Activated CD8-positive, alpha-beta memory T cell treated with anti-CD3 and anti-CD28 coated beads for 24 hours (primary cell): ENCODE measurements at regions not wholly inside any gene's neighbourhood (a gene's known extent, or its start where the extent isn't known, plus 50 kb on each side); places are given as distances from the start of the nearest gene placed in this dataset.

ENCODE experiments used
- DNase-seq: peaks from one replicate; pipeline ENCODE4 v3.0.0-alpha.2; 2020

DNA sequence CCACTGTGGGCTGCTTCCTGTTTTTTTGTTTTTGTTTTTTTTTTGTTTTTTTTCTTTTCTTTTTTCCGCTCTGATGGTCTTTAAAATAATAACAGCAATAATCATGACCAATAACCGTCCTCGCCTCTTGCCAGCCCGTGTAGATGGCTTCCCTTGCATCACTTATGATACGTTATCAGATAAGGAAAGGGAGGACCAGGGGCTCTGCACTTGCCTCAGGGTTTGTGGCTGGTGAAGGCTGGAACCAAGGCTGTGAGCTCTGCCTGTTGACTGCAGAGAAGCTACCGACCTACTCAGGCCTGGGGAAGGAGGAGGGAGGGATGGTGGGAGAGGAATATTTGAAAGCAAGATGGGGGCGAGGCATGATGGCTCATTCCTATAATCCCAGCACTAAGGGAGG lies 114.0 kb upstream of the SDK2 start:
- no peak for DNase-seq

DNA sequence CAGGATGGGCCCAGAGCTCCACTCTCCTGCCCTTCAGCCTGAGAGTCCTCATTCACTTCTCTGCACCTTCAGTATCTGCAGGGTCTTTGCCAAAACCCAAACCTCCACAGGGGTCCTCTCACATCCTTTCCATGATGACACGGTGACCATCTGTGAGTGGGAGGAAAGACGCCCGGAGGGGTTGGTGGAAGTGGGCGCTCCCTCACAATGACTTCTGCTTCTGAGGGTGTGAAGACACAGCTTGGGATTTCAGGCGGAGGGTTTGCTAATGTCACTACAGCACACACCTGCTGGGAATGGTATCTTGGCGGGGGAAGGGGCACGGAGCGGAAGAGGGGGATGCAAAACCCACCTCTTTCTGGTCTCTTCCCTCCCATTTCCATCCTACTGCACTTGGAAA lies 115.1 kb upstream of the SDK2 start:
- DNase-seq, result no peak

DNA sequence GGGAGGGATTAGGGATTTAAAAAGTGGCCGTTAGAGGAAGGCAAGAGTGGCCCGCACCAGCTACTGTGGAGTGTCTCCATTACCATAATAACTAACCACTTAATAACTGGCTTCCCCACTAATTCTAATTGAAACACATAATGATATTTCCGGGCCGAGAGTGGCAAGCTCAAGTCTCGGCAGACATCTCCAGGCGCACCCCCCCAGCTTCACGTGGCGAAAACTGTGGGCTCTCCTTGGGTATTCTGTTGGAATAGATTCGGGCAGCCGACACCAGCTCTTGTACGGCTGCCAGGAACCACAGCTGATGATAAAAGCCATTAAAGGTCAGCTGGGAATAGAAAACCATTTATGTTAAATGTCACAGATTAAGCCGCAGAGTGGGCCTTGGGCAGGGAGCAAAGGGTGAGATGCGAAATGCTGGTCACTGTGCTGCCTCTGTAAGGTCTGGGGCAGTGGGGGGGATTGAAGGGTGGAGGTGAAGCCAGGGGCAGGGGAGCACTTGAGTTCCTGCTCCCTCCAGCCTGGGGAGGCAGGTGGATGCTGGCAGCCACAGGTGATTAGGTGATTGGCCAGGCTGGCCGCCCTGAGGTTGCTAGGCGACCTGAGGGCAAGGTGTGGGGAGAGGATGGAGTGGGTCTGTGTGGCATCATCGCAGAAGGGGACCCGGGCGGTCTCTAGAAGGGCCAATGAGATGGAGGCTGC lies 115.6 kb upstream of the SDK2 start:
- DNase-seq, result no peak

DNA sequence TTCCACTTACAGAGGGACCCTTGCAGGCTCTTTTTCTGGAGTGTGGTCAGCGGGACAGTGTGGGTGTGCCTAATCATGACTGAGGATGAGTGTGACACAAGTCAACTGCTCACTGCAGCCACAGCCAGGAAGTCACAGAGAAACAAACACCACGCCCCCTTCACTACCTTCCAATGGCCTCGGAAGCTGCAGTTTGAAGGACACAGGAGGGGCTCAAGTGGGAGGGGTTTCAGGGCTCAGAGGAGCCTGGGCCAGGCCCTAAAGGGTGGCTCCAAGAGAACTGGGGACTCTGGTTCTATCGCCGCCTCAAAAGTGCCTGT lies 116.2 kb upstream of the SDK2 start:
- DNase-seq, result no peak

DNA sequence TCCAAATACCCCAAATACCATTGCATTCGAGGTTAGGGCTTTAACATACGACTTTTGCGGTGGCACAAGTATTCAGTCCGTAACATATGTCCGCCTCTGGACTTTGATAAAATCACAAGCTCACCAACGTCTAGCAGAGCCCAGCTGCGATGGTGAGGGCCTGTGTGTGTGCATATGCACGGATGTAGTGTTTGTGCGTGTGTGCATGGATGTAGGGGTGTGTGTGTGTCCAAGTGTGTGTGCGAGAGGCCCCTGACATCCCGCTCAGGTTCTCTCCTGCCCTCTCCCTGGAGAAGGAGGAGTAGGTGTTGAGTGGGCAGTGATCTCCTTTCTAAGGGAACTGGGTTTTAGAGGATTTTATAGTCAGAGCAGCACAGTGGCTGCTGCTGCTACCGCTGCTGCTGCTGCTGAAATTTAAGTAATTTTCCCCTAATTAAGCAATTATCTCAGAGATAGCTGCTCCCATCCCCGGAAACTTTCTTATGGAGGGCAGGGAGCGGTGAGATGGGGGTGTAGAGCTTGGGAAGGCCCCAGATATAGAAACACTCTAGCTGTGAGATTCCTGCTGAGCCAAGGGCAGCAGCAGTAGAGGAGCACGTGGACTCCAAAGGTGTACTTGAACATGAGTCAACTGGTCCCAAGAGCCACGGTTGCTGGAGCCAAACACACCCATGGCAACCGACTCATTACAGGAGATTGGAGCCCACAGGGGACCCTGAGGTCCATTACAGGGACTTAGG lies 121.7 kb upstream of the SDK2 start:
- DNase-seq, result no peak

DNA sequence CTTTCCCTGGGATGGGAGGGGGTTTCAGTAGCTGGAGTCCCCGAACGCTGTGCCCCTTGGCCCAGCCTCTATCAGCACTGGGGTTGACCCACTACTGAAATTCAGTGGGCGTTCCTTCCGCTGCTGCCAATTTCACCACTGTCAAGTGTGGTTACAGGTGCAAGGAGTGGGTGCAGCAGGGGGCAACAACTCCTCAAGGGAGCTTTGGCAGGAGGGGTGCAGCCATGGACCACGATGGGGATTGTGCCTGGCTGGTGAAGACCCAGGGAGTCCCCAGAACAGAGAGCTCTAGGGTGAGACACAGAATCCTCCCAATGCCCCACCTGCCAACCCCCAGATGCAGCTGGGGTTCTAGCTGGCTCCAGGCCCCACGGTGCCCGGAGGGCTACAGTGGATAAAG lies 123.5 kb upstream of the SDK2 start:
- no peak for DNase-seq

DNA sequence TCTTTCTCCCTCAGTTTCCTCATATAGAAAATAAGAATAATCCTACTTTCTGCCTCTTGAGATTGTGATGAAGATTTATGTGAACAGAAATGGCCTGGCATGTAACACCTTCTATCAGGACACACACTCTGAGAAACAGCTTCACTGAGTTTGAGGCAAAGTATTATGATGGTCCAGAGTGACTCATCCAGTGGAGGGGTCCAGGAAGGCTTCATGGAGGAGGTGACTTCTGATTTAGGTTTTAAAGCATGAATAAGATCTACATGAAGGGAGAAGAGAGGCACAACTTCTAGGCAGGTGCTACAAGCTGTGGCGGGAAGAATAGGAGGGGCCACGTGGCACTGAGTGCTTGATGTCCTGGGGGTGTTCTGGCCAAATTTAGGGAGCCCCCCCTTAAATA lies 124.4 kb upstream of the SDK2 start:
- DNase-seq, result no peak

DNA sequence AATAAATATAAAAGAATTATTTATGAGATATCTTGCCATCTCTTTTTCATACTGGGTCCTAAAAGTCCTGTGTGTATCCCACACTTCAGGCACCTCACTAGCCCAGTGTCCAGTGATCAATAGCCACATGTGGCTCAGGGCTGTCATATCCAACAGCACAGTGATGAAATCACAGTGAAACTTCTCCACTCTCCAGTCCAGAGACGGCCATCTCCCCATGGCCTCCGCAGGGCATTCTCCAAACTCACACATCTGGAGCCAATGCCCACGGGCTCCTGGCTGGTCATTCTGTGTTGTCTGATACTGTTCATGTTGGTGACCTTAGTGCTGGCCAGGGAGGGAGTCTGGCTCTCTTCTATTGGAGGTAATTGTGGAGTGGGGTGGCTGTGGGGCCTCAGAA lies 125.2 kb upstream of the SDK2 start:
- DNase-seq, result no peak

DNA sequence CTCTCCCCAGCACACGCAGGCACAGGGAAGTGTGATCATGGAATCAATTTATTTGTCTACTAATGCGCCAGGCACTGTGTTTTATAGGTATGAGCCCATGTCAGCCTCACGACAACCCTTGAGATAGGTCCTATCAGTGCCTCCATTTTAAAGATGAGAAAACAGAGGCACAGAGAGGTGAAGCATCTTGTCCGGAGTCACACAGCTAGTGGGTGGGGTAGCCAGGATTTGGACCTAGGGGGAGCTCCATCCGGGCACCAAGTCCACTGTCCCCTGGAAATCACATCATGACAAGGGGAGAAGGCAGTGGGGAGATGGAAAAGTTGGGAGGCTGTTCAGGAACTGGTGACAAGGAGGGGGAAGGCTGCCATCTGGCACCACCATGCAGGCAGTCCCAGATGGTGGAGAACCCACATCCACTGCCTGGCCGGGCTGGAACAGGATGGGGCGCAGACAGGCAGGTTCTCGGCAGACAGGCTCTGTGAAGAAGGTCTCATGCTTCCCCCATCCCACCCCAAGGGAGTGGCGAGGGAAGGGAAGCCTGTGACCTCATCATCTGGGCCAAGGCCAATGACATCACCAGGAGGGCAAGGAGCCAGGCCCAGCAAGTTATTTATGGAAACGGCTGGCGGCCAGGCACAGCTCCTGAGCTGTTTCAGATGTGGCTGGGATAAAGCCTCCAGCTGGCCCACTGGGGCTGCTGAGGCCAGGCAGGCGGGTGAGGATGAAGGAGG lies 126.0 kb upstream of the SDK2 start:
- no peak for DNase-seq

DNA sequence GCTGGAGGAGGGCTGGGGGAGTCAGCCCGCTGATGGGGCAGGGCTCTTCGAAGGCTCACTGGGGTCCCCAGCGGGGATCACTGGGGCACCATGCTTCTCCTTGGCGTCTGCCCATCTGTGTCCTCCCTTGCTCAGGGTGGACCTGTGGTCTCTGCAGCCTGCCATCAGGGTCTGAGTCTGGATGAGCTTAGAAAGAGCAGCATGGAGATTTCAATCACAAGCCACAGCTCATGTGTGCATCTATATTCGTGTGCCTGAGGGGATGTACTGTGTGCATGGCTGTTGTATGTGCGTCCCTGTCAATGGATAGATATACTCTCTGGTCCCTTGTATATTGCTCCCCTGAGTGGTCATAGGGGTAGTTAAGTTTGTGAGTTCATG lies 126.6 kb upstream of the SDK2 start:
- DNase-seq, result no peak

DNA sequence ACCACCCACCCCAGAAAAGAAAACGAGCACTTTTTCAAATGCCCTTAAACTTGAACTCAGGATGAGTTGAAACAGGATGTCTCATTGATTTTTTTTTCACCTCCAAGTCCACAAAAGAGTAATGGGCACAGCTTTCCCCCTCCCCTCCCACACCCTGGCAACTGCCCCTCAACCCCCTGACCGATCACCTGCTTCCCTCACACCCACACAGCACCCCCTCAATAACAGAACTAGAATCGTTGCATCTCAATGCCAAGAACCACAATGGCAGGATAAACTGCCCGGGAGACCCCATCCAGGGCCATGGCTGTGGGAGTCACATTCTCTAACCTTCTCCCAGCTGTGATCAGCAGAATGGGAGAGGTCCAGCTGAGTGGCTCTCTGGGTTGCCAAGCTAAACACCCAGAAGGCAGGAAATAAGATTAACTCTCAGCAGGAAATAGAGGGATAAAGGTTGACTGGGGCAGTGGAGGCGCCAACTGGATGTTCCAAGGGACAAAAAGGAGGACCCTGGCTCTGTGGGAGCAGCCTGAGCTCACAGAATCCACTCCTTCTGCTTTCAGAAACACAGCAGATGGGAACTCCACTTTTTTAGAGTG lies 128.0 kb upstream of the SDK2 start:
- no peak for DNase-seq

DNA sequence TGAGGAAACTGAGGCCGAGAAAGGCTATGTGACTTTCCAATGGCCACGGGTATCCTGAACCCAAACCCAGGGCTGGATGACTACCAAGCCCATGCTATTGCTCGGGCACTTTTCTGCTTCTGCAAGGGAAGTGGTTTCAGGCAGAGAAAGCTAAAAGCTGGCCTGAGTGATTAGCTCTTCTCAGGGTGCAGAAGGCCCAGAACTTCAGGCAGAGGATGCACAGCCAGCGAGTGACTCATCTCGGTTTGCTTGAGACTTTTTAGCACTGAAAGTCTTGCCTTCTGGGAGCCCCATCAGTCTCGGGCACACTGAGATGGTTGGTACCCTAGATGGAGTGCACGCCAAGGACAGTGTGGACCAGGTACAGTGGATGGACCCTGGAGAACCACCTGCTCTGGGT lies 129.5 kb upstream of the SDK2 start:
- DNase-seq, result no peak

DNA sequence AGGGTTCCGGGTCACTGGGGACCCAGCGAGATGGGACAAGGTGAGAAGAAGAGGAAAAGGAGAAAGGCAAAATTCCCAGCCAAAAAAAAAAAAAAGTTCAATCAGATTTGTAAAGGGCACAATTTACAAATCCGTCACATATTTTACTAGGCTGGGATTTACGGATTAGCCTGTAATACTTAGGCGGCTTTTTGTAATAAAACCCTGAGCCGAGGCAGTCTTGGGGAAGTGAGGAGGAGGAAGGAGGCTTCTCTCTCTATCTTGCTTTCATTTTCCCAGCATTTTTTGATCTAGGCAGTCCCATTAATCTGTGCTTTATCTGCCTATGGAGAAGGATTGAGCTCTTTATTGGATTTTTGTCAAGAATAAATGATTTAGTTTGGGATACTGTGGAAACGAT lies 130.6 kb upstream of the SDK2 start:
- DNase-seq, result no peak

DNA sequence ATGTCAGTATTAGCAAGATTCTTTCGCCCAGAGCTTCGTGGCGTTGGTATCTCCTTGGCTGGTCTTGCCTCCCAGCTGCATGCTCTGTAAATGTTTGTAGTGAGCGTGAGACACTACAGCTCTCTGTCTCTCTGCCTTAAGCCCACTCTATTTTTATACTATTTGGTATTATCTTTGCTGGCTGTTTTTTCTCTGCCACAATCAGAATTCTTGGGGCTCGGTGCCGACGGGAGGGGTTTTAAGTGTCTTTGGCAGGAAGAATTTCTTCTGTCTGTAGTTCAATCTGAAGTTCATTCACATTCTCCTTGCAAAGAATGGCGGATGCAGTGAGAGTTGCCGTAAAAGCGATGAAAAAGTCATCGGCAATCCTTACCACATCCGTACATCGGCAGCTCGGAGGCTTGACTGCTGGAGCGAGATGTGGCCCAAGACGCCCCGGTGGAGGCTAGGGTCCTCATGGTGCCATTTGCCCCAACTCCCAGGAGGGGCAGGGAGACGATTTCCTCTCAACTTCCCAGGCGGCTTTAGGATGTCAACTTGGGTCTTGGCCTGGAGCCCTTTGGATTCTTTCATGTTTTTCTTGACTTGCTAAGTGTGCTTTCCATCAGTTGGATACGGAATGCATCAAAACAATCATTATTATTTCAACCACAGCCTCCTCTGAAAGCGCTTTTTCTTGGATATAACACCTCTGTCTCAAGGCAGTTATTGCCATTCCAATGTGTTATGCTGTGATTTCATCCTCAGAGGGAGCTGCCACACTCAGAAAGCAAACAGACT lies 132.3 kb upstream of the SDK2 start:
- no peak for DNase-seq

DNA sequence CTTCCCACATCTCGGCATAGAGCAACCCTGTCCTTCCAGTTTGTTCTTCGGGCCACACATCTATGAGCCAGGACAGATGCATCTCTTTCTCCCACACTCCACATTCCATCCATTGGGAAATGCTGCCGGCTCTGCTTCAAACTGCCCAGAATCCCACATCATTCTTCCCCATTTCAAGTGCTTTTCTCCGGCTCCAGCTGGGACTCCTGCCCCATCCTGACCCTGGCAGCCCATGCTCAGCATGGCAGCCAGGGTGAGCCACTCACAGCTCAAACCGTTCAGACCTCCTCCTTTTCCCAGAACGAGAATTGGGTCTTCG lies 132.8 kb upstream of the SDK2 start:
- no peak for DNase-seq

DNA sequence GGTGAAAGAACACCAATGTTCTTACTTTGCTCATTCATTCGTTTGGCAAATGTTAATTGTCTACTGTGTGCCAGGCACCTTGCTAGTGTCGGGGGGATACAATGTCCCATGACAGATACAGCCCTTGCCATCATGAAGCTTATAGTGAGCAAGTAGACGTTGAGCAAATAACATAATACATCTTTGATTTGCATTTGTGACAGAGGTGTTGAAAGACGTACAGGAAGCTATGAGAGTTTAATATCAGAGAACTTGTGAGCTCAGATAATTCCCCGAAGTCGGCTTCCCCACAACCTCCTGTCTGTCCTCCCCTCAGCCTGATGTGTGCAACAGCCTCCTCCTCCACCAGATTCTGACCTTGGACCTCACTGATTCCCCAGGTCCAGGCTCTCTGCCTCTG lies 138.0 kb upstream of the SDK2 start:
- no peak for DNase-seq

DNA sequence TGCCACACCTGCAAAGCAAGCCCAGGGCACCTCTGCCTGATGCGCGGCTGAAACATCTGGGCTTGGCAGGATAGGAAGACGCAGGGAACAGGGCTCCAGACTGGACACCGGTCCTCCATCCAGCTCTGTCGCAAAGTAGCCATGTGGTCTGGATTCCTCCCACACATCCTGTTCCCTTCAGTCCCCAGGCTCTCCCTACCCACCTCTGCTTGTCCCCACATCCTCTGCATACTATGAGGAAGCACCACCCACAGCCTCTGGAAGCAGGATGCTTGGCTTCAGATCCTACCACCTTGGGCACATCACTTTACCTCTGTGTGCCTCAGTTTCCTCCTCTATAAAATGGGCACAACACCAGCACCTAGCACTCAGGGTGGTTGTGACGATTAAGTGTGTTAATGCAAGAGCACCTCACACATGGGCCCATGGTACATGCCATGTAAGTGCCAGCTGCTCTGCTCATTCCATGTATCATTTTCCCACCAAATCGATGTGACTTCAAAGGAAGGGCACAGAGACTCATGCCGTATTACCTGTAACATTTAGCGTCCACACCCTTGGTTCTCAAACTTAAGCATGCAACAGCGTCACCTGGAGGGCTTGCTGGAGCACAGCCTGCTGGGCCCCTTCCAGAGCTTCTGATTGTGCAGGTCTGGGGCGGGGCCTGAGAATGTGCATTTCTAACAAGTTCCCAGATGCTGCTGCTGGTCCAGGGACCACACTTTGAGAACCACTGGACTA lies 138.6 kb upstream of the SDK2 start:
- DNase-seq, result no peak

DNA sequence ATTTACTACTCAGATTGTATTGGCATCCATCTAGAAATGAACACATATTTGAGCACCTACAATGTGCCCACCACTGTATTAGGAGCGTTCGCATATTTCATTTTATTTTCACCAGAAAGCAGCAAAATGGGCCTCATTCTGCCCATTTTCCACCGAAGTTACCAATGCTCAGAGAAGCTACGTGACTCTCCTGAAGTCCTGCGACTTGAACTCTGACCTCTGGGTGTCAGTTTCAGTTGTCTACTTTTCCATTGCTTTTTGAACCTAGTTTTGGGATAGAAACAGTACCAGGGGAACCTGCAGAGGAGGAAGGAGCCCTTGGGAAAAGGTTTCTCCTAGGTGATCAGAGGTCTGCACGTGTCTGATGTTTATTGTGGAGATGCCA lies 139.1 kb upstream of the SDK2 start:
- DNase-seq, result no peak

DNA sequence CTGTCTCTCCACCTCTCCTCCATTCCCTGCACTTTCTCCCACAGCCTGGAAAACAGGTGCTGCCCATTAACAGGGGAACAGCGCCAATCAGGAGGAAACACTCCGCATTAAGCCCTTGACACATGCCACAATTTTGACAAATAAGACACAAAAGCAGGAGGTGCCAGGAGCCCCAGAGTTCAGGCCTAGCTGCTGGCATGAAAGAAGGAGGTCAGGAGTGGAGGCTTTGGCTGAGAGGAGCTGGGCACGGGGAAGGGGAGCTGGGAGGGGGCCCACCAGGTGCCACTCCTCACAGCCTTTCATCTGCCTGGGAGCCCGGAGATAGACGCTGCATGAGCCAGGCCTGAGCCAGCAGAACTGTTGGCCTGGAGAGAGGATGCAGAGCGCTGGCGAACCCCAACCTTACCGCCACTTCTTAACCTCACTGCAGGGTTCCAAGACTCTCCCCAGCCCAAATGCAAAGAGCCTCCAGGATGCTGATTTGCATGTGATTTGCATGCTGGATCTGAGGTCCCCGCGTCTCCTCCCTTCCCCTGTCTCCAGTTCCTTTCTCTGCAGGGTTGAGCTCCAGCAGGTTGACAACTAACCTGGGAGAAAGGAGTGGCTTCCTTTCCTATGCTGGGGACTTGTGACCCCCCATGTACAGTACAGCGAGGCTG lies 139.8 kb upstream of the SDK2 start:
- no peak for DNase-seq

DNA sequence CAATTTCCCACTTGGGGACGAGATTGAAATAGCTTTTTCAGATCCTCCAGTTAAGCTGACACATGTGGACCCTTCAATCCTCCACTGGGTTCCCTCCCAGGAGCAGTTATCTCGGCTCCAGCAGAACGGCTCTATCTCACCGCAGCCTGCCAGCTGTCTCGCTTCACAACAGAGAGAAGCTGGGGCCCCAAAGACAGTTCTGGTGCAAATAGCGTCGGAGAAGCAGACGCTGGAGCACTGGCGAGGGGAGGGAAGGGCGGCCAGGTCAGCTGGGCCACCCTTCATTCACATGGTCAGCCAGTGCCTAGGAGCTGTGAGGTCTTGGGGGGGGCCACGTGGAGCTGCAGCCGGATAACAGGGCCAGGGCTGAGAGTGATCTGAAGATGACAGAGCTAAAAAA lies 141.3 kb upstream of the SDK2 start:
- no peak for DNase-seq

DNA sequence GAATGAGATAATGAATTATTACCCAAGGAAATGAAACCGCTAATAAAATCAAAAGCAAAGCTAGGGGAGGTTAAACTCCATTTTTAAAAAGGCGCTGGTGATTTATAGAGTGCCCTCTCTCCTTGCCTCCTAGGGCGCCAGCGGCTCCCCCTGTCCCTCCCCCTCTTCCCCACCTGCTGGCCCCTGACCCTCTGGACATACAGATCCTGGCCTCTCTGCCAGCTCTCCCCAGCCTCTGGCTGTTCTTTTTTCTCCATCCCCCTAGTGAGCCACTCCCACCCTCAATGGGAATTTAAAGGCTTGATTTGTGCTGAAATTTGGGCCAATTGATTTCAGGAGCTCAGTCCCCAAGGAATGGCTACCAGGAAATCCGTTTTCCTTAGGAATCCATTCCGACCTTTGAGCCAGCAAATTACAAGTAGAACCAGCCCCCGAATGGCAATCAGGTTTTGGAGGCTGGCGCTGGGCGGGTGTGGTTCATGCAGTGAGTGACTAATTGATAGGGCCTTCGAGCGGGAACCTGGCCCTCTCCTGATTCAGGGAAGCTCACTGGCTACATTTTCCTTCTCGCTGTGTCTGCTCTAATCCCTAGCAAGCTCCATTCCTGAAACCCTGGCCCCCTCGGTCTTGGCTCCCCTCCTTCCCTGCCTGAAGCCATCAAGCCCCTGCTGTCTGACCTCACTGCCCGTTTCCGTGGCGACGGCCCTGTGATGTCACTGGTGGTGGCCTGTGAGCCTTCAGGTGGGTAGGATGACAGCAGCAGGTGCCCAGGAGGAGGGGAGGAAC lies 141.9 kb upstream of the SDK2 start:
- DNase-seq, result no peak
